HG03108 (cell line): ENCODE measurements at regions not wholly inside any gene's neighbourhood (a gene's known extent, or its start where the extent isn't known, plus 50 kb on each side); places are given as distances from the start of the nearest gene placed in this dataset.
"Not testable (repeated sequence)": the region's sequence is repeated elsewhere in the genome, so short reads cannot be mapped to it uniquely, and the experiment has no call there.

ENCODE experiments used
- ATAC-seq: cut with Tn5 transposase; IDR thresholded peaks from one replicate; pipeline ENCODE4 v1.9.1; 2021; ENCODE audit warnings: moderate library complexity; ENCODE audit not compliant: unreplicated experiment

DNA sequence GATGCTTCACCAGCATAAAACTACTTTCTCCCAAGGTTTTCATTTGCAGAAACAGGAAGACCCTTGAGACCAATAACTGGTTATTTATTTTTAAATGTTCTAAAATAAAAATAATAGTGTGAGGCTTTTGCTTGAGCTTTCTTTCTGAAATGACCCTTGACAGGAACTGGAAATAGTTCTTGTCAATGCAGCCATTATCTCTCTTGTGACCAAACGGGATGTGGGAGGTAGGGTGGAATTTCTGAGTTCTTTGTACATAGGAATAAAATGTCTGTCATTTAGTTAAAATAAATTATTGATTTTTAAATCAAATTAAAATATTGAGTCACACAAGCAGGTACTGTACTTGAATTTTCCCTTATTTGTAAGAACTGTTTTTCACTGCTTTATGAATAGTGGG lies 110.2 kb upstream of the CCN2 start:
- no peak for ATAC-seq

DNA sequence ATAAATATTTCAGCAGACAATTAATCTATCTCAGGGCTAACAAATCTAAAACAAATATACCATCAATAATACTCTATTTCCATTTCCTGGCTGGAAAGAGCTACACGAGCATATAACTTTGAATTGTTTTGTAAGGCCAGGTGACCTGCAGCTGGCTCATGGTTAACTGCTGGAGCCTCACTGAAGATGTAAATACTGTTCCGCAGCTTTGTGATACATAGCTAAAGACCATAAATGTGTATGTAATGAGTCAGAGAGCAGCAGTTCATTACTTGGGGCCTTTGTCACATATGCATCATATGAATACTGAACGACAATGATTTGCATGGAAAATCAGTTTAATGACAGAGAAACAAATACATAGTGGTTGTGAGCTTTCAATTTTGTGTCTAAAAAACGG lies 109.4 kb upstream of the CCN2 start:
- ATAC-seq: no peak

DNA sequence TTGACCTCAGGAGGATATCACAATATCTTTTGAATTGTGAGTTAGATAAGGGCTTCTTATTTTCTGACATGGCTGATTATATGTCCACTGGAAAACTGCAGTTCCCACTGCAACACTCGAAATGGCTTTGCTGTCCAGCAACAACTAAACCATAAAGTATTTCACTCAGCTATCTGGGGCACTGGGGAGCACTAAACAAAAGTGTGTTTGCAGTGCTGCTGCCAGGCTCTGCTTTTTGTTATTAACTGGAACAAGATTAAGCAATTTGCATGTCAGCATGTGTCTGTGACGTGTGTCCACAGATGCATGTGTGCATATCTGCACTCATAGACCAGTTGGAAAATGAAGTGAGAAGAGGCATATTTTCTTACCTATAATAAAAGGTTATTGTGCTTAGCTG lies 107.8 kb upstream of the CCN2 start:
- ATAC-seq: no peak

DNA sequence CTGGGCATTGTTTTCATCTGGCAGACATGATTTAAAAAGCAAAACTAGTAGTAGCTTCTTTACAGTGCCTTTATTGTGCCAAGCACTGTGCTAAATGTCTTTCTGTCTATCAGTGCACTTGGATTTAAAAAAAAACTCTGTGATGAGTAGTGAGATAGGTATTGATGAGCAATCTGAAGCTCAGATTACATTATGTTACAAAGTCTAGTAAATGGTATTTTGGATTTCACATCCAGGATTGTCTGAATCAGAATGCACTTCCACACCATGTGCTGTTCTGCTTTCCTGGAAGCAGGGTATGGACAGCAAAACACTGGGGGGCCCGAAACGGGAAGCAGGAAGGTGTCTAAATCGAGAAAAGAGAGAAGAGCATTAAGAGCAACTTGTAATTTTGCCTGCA lies 103.4 kb upstream of the CCN2 start:
- no peak for ATAC-seq

DNA sequence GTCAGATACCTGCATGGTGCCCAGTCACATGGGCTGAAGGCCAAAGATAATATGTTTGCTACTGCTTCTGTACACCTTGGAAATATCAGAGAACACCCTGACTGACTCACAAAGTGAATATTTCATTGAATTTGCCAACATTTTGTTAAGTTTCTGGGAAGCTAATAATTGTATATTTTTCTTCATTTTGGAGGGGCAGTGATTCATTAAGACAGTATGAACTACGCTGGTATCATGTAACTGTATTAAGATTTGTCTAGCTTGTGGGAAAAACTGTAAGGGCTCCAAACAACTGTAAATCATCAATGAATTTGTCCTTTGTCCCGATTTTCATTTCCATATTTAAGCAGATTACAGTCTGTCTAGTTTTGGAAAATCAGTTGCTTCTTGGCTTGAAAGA lies 102.3 kb upstream of the CCN2 start:
- no peak for ATAC-seq

DNA sequence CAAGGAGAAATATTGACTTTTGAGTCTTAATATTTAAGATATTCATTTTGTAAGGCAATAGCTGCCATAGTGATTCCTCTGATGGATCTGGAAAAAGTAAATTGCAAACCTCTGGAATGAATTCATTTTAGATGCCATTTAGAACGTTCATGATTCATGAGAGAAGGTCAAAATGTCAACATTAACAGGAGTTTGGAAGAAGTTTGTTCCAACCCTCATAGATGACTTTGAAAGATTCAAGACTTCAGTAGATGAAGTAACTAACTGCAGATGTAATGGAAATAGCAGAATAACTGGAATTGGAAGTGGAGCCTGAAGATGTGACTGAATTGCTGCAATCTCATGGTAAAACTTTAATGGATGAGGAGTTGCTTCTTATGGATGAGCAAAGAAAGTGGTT lies 100.9 kb upstream of the CCN2 start:
- no peak for ATAC-seq

DNA sequence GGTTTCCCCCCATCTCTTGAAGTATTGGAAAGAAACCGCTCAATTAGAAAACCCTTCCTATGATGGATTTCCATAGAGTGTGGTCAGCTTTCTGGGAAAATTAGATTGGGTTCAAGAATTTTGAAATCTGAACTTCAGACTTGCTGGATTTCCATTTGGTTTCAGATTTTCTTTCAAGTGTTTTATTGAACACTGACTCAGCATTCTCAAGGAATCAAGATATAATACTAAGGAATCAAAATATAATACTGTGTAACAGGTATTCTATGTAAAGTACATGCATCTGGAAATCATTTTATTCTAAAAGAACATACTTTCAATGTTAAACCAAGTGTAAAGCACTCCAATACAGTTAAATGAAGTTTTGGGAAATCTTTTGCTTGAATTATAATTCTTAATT lies 94.7 kb upstream of the CCN2 start:
- no peak for ATAC-seq

DNA sequence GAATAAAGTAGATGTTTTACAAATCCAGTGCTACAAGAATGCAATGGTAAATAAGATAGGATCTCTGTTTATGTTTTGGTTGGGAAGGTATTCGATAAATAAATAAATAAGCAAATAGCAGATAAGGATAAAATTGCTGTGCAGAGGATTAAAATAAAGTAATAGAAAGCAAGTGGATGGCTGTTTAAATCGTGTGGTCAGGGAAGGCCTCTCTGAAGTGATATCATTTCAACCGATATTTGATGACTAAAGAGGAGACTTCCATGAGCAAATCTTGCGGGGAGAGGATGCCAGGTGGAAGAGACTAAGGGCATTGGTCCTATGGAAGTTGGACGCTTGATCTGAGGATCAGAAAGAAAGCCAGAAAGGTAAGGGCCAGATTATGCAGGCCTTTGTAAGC lies 92.0 kb upstream of the CCN2 start:
- no peak for ATAC-seq

DNA sequence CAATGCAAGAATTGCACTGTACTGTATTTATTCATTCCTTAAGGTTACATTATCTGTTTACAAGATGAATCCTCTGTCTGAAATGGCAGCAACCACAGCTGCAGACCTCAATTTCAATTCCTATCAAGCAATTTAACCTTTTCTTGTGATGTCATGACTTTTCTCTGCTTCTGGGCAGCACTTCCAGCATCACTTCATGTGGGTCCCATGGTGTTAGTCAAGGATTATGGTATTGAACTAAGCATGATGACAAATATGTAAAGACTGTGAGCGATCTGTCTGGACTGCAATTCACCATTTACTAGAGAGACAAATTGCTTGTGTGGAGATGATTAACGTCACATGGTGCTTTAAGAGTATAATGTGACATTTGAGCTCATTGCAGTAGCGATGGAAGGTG lies 90.5 kb upstream of the CCN2 start:
- no peak for ATAC-seq

DNA sequence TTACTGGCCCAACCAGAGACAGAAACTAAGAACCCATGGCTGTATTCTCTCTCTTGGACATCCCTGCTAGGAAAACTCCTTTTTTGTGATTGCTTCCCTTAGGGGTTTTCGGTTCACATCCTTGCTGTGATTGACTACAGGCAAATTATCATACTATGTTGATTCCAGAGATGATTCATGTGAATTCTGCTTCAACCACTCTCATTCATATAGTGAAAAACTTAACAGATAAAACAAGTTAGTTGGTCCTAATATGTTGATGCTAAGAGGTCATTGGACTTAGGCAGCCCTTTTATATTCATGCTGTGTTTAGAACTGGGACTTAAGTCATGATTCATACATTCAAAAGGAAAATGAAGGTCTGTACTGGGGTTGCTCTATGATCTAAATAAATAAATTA lies 76.9 kb upstream of the CCN2 start:
- ATAC-seq: no peak

DNA sequence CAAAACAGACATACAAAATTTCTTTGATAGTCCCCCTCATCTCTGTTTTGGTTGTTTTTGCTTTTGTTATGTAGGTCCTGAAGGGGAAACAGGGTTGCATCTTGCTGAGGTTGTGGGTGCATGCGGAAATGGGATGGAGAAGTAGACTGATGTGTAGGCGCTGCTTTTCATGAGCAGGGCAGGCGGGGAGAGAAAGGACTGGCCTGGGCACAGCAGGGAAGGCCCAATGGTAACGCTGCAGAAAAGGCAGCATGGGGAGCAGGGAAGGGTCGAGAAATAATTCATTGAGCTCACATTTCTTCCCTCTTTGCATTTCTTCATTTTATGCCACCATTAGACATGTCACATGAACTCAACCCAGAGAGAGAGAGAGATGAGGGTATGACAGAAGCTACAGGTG lies 74.3 kb upstream of the CCN2 start:
- ATAC-seq: no peak

DNA sequence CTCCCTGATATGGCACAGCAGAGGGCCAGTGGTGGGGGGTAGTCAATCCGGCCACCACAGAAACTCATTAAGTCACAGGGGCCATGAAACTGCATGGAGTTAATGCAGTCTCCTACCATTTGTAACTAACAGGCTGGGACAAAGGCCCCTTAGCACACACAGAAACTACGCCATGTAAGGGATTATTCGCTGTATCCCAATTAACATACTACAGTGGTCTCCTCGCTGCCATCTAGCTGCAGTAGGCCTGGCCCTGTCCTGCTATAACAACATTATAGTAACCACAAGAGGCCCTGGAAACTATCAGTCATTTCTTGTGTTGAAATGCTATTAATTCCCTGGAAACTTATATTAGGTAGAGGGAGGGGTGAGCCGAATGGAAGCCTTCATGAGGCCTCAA lies 72.3 kb upstream of the CCN2 start:
- ATAC-seq: no peak

DNA sequence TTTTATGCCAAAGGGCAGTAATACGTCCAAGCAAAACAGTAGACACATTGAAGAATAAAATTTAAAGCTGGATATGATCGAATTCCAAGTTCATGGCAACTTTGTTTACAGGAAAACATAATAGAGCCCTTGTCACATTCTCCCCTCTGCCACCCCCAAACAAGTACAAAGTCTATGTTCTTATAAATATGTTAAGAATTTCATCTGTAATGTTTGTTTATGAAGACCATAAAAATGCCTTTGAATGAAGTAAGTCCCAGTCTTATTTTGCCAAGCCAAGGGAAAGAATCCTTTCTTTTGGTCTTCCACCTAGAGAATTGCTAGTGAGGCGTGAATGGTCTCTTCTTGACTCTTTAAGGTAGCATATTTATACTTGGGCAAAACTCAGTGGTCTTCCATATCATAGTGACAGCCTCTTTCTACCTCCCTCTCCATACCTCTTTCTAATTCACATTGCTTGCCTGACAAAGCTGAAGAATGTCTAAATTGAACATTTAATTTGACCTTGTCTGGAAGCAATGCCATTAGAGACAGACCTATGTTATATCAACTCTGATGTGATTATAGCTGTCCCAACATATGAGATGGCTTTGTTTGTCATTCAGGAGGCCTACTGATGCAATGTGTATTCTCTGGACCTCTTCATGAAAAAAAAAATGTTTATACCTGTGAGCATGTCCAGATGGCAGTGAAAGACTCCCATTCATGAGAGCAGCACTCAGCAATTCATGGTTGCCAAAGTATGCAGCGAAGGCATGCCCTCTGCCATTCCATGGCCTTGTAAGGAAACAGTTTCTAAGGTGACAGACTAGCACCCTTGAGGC lies 70.6 kb upstream of the CCN2 start:
- ATAC-seq: no peak

DNA sequence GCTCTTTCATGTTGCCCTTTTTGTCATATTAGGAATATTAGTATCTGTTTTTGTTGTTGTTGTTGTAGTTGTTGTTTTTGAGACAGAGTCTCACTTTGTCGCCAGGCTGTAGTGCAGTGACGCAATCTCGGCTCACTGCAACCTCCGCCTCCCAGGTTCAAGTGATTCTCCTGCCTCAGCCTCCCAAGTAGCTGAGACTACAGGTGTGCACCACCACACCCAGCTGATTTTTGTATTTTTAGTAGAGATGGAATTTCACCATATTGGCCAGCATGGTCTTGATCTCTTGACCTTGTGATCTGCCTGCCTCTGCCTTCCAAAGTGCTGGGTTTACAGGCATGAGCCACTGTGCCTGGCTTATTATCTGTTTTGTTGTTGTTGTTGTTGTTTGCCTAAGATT lies 69.7 kb upstream of the CCN2 start:
- not testable (repeated sequence) for ATAC-seq

DNA sequence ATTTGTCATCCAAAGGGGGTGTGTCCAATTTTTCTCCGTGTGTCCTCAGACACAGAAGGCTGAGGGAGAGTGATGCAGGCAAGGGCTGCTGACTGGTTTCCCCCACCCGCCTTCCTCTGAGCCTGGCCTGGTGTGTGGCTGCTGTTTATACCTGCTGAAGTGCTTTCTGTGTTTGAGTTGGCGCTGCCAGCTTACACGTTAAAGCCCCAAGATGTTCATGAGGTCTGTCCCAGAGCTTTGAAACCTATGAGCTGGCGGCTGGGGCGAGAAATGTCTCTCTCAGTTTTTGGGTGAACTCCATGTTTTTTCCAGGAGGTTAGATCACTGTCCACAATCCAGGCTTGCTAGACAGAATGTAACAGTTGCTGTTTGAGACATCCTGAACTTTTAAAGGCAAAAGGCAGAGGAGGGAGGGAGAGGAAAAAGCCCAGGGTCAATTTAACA lies 69.0 kb upstream of the CCN2 start:
- no peak for ATAC-seq

DNA sequence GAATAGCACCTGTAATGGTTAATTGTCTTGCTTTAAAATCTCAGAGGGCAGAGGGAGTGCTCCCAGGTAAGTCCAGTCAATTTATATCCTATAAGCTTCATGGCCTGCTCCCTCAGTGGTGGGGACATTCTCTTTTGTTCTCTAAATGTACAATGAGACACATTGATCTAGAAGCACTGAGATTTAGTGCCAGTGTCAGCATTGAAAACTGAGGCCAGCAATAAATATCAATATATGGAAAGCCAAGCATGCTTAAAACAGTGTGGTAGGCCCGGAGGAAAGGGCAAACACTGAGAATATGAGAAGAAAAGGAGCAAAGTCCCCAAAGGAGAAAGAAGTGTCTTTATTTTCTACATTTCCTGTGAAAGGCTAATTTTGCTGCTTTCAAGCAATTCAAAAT lies 68.4 kb upstream of the CCN2 start:
- no peak for ATAC-seq

DNA sequence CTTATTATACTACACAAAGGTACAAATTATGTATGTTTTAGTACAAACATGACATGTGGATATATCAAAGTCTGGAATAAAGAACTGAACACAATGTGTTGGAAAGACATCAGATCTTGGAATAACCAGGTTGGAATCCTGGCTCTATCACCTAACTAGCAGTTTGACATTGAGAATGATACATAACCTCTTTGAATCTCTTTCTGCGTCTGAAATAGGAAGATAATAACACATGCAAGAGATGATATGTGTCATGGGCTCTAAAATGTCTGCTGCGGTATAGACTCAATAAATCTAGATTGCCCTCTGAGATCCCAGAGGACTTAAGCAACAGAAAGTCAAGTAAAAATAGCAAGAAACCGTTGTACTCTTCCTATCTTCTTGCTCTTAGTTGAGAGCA lies 66.8 kb upstream of the CCN2 start:
- no peak for ATAC-seq

DNA sequence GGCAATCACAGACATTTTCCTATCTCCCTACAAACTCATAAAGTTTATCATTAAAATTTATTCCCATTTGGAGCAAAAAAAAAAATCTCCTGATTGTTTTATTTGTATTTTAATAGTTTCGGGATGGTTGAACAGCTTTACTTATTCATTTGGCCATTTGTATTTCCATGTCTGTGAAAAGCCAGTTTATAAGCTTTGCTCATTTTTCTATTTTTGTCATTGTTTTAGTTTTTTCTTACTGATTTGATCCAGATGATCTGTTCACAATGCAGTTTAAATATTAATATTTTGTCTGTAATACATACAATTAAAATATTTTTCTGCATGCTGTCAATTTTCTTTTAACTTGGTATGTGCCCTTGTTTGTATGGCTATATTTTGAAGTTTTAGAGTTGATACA lies 65.2 kb upstream of the CCN2 start:
- no peak for ATAC-seq

DNA sequence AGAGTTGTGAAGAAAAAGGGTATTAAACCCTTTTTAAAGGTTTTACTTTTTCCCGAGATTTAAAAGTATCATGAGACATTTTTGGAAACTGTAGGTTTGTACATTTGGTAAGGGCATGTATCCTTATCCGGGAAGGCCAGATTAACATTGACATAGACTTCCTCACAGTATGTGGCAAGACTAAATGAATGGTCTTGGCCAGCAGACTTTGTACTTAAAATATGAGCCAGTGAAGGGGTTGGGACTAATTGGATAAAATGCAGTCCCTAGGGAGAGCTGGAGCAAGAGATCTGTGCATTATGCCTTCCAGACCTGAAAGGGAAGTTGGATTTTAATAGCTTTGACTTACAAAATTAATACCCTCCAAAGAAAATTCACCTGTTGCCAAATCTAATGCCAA lies 60.4 kb upstream of the CCN2 start:
- no peak for ATAC-seq

DNA sequence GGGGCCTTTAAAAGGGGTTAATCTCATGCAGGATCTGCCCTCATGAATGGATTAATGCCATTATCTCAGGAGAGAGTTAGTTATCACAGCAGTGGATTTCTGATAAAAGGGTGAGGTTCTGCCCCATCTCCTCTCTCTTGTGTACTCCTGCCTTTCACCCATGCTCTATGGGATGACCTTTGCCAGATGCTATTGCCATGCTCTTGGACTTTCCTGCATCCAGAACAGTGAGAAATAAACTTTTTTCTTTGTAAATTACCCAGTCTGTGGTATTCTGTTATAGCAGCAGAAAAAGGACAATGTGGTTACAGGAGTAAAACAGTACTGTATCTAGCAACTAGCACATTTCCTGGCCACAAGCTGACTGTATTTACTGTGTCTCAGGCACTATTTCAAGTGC lies 58.0 kb upstream of the CCN2 start:
- no peak for ATAC-seq

DNA sequence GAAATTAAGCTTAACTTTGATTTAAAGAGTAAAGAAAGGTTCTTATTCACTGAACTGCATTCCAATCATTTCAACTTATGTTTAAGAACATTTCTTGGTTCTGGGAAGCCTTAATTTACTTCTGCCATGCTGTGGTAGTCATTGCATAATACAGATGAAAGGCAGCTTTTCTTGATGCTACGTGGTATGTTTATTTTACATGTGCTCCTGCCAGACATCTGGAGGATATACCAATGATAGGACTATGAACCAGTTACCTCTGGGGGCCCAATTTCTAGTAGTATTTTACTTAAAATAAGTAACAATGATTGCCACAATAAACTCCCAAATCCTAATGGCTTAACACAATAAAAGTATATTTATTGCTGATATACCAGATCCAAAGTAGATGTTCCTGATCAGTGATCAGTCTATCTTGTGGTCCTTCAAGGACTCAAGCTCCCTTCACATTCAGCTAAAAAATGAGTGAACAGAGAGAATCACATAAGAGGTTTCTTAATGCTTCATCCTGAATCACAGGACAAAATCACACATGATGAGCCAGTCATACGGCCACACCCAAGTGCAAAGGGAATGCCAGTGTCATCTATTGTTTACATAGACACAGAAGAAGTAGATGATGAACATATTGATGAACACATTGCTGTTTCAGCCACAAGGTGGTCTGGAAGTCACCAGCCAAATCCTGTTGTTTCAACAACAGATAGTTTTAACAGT lies 56.5 kb upstream of the CCN2 start:
- no peak for ATAC-seq

DNA sequence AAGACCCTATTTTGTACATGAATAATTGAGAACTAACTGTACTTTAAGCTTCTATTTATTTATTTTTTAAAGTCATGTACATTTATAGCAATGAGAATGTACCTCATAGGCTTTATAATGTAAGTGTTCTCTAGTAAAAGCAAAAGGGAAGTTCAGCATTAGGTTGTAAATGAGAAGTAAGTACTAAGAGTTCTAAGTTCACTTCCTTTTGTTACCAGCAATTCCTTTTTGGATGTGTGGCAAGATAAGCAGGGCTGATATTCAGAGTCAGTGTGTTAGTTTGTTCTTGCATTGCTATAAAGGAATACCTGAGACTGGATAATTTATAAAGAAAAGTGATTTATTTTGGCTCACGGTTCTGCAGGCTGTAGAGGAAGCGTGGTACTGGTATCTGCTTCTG lies 54.0 kb upstream of the CCN2 start:
- no peak for ATAC-seq

DNA sequence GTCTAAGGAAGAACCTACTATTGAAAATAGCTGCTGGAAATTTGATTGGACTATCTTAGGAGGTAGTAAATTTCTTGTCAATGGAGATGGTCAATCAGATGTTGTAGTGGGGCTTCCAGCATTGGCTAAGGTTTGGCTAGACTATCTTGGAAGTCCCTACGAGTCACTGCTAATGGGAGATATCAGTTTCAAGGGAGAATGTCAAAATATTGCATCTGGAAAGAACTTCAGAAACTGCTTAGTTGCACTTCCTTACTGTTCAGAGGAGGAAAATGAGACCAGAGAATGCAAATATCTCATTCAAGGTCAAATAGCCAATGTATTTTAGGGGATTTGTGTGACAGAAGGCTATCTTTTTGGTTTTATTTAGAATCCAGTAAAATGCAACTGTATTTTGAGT lies 53.5 kb upstream of the CCN2 start:
- no peak for ATAC-seq
